T-cell (primary cell): ENCODE measurements at regions not wholly inside any gene's neighbourhood (a gene's known extent, or its start where the extent isn't known, plus 50 kb on each side); places are given as distances from the start of the nearest gene placed in this dataset.
A peak's percentile ranks its signal among the peaks of the same experiment; 100 is the strongest.
"Not testable (repeated sequence)": the region's sequence is repeated elsewhere in the genome, so short reads cannot be mapped to it uniquely, and the experiment has no call there.

ENCODE experiments used
- ATAC-seq, 4 experiments: fragments of 200-7000 bp in 3 of 4; fragments of 150-1000 bp in 1 of 4; cut with Tn5 transposase; replicated peaks in 1 of 4; 1 replicate in 3 of 4; 2 replicates in 1 of 4; pipeline ENCODE4 v1.10.0; 2021; ENCODE audit warnings: moderate library complexity in 3 of 4, mild to moderate bottlenecking in 2 of 4, moderate number of reproducible peaks in 1 of 4
- CTCF ChIA-PET, 2 donors: fragments of 300-600 bp; sonication (Branson Sonifier 250); formaldehyde crosslinking; loops; one replicate each; lab custom pipeline; 2022; ENCODE audit warnings: antibody characterized with exemption in 2 of 2; lab: Charles Lee
- POLR2A ChIA-PET, 2 donors: fragments of 300-600 bp; sonication (Branson Sonifier 250); formaldehyde crosslinking; loops; one replicate each; lab custom pipeline; 2022; ENCODE audit warnings: antibody characterized with exemption in 2 of 2; lab: Charles Lee
- DNase-seq, 35 experiments: peaks; one replicate each; pipeline versions ENCODE4 v3.0.0 to v3.0.0-alpha.2; 2013 to 2023
- H3K27ac ChIP-seq: one replicate; pipeline ENCODE4 v1.5.1; 2013; ENCODE audit warnings: low read length
- H3K27me3 ChIP-seq, 2 experiments: replicated peaks in 1 of 2; 1 replicate in 1 of 2; 2 replicates in 1 of 2; pipeline versions ENCODE4 v1.6.1 to v1.7.0; 2013; ENCODE audit warnings: low read length in 1 of 2, mixed read lengths in 1 of 2; ENCODE audit not compliant: control insufficient read depth in 2 of 2, insufficient read depth in 2 of 2; ENCODE audit errors: extremely low read depth in 1 of 2
- H3K36me3 ChIP-seq, 2 donors: 1 replicate in 1 of 2; 2 replicates in 1 of 2; pipeline versions ENCODE4 v1.6.1 to v1.7.0; 2013; ENCODE audit warnings: low read length in 1 of 2; ENCODE audit not compliant: control insufficient read depth in 2 of 2, insufficient read depth in 1 of 2; ENCODE audit errors: extremely low read depth in 1 of 2
- H3K4me1 ChIP-seq, 2 experiments: 1 replicate in 1 of 2; 2 replicates in 1 of 2; pipeline versions ENCODE4 v1.6.1 to v1.7.0; 2013; ENCODE audit warnings: low read length in 2 of 2, mixed read lengths in 1 of 2; ENCODE audit not compliant: insufficient read depth in 2 of 2, control insufficient read depth in 1 of 2; ENCODE audit errors: extremely low read depth in 1 of 2
- H3K4me3 ChIP-seq, 2 donors: 1 replicate in 1 of 2; 2 replicates in 1 of 2; pipeline versions ENCODE4 v1.5.1 to v1.7.0; 2013; ENCODE audit warnings: mild to moderate bottlenecking in 2 of 2, low read length in 1 of 2, moderate library complexity in 1 of 2; ENCODE audit not compliant: control insufficient read depth in 1 of 2; ENCODE audit errors: extremely low read depth in 1 of 2
- H3K9me3 ChIP-seq: 2 replicates; pipeline ENCODE4 v1.7.0; 2013
- H3K27ac Mint-ChIP-seq, 2 donors: one replicate each; pipeline ENCODE4 v1.8.0; 2020 to 2021; ENCODE audit warnings: mild to moderate bottlenecking in 2 of 2, mixed read lengths in 2 of 2
- H3K27me3 Mint-ChIP-seq, 2 donors: one replicate each; pipeline ENCODE4 v1.8.0; 2021 to 2022; ENCODE audit warnings: mixed read lengths in 2 of 2
- H3K36me3 Mint-ChIP-seq: one replicate; pipeline ENCODE4 v1.8.0; 2021; ENCODE audit warnings: mixed read lengths
- H3K4me1 Mint-ChIP-seq, 3 donors: one replicate each; pipeline ENCODE4 v1.8.0; 2020 to 2022; ENCODE audit warnings: mixed read lengths in 3 of 3, mild to moderate bottlenecking in 1 of 3
- H3K4me3 Mint-ChIP-seq, 3 donors: one replicate each; pipeline ENCODE4 v1.8.0; 2020 to 2022; ENCODE audit warnings: mild to moderate bottlenecking in 3 of 3, mixed read lengths in 3 of 3, moderate library complexity in 3 of 3
- H3K9me3 Mint-ChIP-seq, 3 donors: one replicate each; pipeline ENCODE4 v1.8.0; 2020 to 2022; ENCODE audit warnings: mixed read lengths in 3 of 3
- WGBS: methylation state at CpG from one replicate; pipeline ENCODE4 v1.1.5; 2013; ENCODE audit warnings: missing lambda C conversion rate; ENCODE audit not compliant: insufficient coverage; 5-methylcytosine and 5-hydroxymethylcytosine counted together

- ChIA-PET CTCF (no interaction called here), POLR2A (no interaction called here)
- no peaks in the 10 kb centered on the region for H3K27me3 Mint-ChIP-seq
- DNase-seq (no peak), ATAC-seq (no peak)
- no peak overlapping the region for H3K4me3 ChIP-seq
- no CpG with 5 or more reads among the region's 3 CpGs for WGBS
- no peak overlapping the region for H3K27ac Mint-ChIP-seq
- no peaks in the 10 kb centered on the region for H3K4me1 Mint-ChIP-seq
- no peaks in the 10 kb centered on the region for H3K36me3 Mint-ChIP-seq
- H3K4me1 ChIP-seq: no peaks in the 10 kb centered on the region
- no peak overlapping the region for H3K27ac ChIP-seq
- H3K9me3 ChIP-seq: no peaks in the 10 kb centered on the region
- peaks cover 0 to 3% of the 10 kb centered on the region in 2 experiments for H3K27me3 ChIP-seq
- no peak overlapping the region for H3K4me3 Mint-ChIP-seq
- no peaks in the 10 kb centered on the region for H3K9me3 Mint-ChIP-seq
- no peaks in the 10 kb centered on the region for H3K36me3 ChIP-seq
These were observed 95.4 kb upstream of the ERCC6L2 start for GRCh38 chr9:95780121-95780520.

DNA sequence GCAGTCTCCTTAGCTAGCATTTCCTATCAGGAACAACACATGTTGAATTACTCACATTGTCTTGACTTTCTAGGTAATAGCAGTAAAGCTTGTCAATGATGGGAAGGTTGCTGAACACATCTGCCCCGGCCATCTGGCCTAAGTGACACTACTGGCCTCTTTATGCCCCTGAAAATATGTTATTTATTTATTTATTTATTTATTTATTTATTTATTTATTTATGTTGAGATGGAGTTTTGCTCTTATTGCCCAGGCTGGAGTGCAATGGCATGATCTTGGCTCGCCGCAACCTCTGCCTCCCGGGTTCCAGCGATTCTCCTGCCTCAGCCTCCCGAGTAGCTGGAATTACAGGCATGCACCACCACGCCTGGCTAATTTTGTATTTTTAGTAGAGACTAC is 95.9 kb upstream of the ERCC6L2 start:
- H3K36me3 Mint-ChIP-seq, H3K9me3 Mint-ChIP-seq, H3K27ac ChIP-seq, H3K36me3 ChIP-seq, H3K9me3 ChIP-seq, CTCF ChIA-PET, H3K27ac Mint-ChIP-seq, H3K27me3 ChIP-seq, DNase-seq, H3K4me1 Mint-ChIP-seq, H3K4me3 ChIP-seq, H3K4me1 ChIP-seq, H3K4me3 Mint-ChIP-seq, ATAC-seq, POLR2A ChIA-PET, H3K27me3 Mint-ChIP-seq: not testable (repeated sequence)
- WGBS: 100% methylated on average over 4 of the region's 7 CpGs

- POLR2A ChIA-PET: interaction anchor here in 1 of 2 donors (0.6 kb wide), 1 partner anchor 97 kb away, joined by 3 read pairs; no protein-coding TSS in a partner anchor
- H3K27me3 ChIP-seq: peaks cover 0 to 2% of the 10 kb centered on the region in 2 experiments
- H3K27ac ChIP-seq: no peak overlapping the region
- DNase-seq: no peak
- Mint-ChIP-seq H3K4me1 (no peaks in the 10 kb centered on the region), H3K36me3 (no peaks in the 10 kb centered on the region), H3K4me3 (no peak overlapping the region), H3K27ac (no peak overlapping the region), H3K27me3 (peaks cover 0 to 1% of the 10 kb centered on the region in 2 donors), H3K9me3 (no peaks in the 10 kb centered on the region)
- no peaks in the 10 kb centered on the region for H3K9me3 ChIP-seq
- H3K4me1 ChIP-seq: no peaks in the 10 kb centered on the region
- CTCF ChIA-PET: no interaction called here
- H3K4me3 ChIP-seq: no peak overlapping the region
- no peak for ATAC-seq
- WGBS: 92% methylated on average over 3 of the region's 3 CpGs
- H3K36me3 ChIP-seq: no peaks in the 10 kb centered on the region
These were observed 96.5 kb upstream of the ERCC6L2 start for GRCh38 chr9:95778957-95779356.

- Histone ChIP-seq H3K27me3 (no peaks in the 10 kb centered on the region), H3K36me3 (no peaks in the 10 kb centered on the region), H3K4me3 (no peak overlapping the region), H3K4me1 (peaks cover 0 to 9% of the 10 kb centered on the region in 2 experiments), H3K27ac (no peak overlapping the region), H3K9me3 (no peaks in the 10 kb centered on the region)
- POLR2A ChIA-PET: no interaction called here
- Mint-ChIP-seq H3K9me3 (no peaks in the 10 kb centered on the region), H3K4me3 (no peak overlapping the region), H3K27ac (no peak overlapping the region), H3K27me3 (peaks cover 0 to 5% of the 10 kb centered on the region in 2 donors), H3K4me1 (peaks cover 0 to 5% (median 3%) of the 10 kb centered on the region in 3 donors), H3K36me3 (no peaks in the 10 kb centered on the region)
- ATAC-seq (no peak), DNase-seq (no peak)
- CTCF ChIA-PET: no interaction called here
These were observed 98.4 kb upstream of the ERCC6L2 start for GRCh38 chr9:95777136-95777535.

DNA sequence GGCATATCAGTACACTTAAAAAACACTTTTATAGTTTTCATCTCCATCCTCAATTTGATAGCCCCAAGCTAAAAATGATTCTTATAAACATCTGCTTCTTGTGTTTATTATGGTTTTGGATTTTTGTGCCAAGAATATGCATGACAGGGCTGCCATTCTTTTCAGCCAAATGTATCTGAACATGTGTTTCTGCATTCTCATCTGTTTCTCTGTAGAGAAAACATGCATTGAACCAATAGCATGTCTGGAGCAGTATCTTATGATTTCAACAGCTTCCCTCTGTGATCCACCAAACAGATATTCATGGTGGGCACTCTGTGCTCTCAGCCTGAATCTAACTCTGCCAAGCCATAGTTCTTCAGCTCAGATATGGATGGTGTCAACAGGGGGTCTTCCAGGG is 99.3 kb upstream of the ERCC6L2 start:
- CTCF ChIA-PET: no interaction called here
- Histone ChIP-seq H3K36me3 (no peaks in the 10 kb centered on the region), H3K4me3 (no peak overlapping the region), H3K4me1 (peaks cover 0 to 17% of the 10 kb centered on the region in 2 experiments), H3K27me3 (peaks cover 0 to 8% of the 10 kb centered on the region in 2 experiments), H3K27ac (no peak overlapping the region), H3K9me3 (no peaks in the 10 kb centered on the region)
- Mint-ChIP-seq H3K9me3 (no peaks in the 10 kb centered on the region), H3K36me3 (no peaks in the 10 kb centered on the region), H3K27ac (no peak overlapping the region), H3K4me1 (peaks cover 4 to 12% (median 7%) of the 10 kb centered on the region in 3 donors), H3K27me3 (peaks cover 0 to 9% of the 10 kb centered on the region in 2 donors), H3K4me3 (no peak overlapping the region)
- ATAC-seq: no peak
- no peak for DNase-seq
- POLR2A ChIA-PET: no interaction called here

- ATAC-seq (no peak), DNase-seq (no peak)
- H3K9me3 Mint-ChIP-seq: no peaks in the 10 kb centered on the region
- CTCF ChIA-PET: no interaction called here
- POLR2A ChIA-PET: no interaction called here
- peaks cover 0 to 17% of the 10 kb centered on the region in 2 experiments for H3K4me1 ChIP-seq
- peaks cover 4 to 18% of the 10 kb centered on the region in 2 donors for H3K27me3 Mint-ChIP-seq
- peaks cover 4 to 19% (median 7%) of the 10 kb centered on the region in 3 donors for H3K4me1 Mint-ChIP-seq
- H3K36me3 Mint-ChIP-seq: no peaks in the 10 kb centered on the region
- H3K27ac Mint-ChIP-seq: no peak overlapping the region
- H3K4me3 Mint-ChIP-seq: no peak overlapping the region
- no peaks in the 10 kb centered on the region for H3K36me3 ChIP-seq
- peaks cover 0 to 15% of the 10 kb centered on the region in 2 experiments for H3K27me3 ChIP-seq
- H3K9me3 ChIP-seq: no peaks in the 10 kb centered on the region
- H3K4me3 ChIP-seq: no peak overlapping the region
- 96% methylated on average over 4 of the region's 5 CpGs for whole genome bisulfite sequencing
- no peak overlapping the region for H3K27ac ChIP-seq
These were observed 100.3 kb upstream of the ERCC6L2 start for GRCh38 chr9:95775191-95775590.

DNA sequence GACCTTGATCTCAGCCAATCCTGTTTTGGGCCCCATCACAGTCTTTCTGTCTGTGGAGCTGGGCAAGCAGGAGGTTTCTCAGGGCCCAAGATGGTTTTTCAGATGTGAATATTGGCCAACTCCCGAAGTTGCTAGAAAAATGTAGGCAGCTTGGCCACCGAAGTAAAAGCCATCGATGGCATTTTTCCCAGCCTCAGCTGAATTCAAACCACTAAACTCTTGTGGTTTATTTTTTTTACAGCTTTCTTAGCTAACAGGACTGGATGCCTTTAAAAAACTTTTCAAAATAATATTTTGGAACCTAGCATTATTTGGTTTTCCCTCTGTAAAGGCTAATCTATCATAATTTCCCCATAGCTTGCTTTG is 102.5 kb upstream of the ERCC6L2 start:
- H3K27ac Mint-ChIP-seq: peak overlapping the region in 1 of 2 donors; percentile 17
- H3K4me3 Mint-ChIP-seq: peak overlapping the region in 2 of 3 donors; percentile 29 to 58
- no CpG with 5 or more reads among the region's 3 CpGs for WGBS
- POLR2A ChIA-PET: no interaction called here
- peaks cover 4 to 28% of the 10 kb centered on the region in 2 donors for H3K27me3 Mint-ChIP-seq
- no peaks in the 10 kb centered on the region for H3K9me3 ChIP-seq
- DNase-seq (no peak), ATAC-seq (no peak)
- no peaks in the 10 kb centered on the region for H3K36me3 Mint-ChIP-seq
- H3K4me1 ChIP-seq: peaks cover 0 to 17% of the 10 kb centered on the region in 2 experiments
- CTCF ChIA-PET: no interaction called here
- no peaks in the 10 kb centered on the region for H3K9me3 Mint-ChIP-seq
- H3K4me3 ChIP-seq: peak overlapping the region in 1 of 2 donors; percentile 2
- peaks cover 4 to 19% (median 7%) of the 10 kb centered on the region in 3 donors for H3K4me1 Mint-ChIP-seq
- no peaks in the 10 kb centered on the region for H3K36me3 ChIP-seq
- peaks cover 0 to 21% of the 10 kb centered on the region in 2 experiments for H3K27me3 ChIP-seq
- H3K27ac ChIP-seq: no peak overlapping the region
